HG03135 (cell line): ENCODE measurements at regions not wholly inside any gene's neighbourhood (a gene's known extent, or its start where the extent isn't known, plus 50 kb on each side); places are given as distances from the start of the nearest gene placed in this dataset.

ENCODE experiments used
- ATAC-seq: cut with Tn5 transposase; IDR thresholded peaks from one replicate; pipeline ENCODE4 v1.9.1; 2021; ENCODE audit warnings: mild to moderate bottlenecking, moderate library complexity; ENCODE audit not compliant: unreplicated experiment

DNA sequence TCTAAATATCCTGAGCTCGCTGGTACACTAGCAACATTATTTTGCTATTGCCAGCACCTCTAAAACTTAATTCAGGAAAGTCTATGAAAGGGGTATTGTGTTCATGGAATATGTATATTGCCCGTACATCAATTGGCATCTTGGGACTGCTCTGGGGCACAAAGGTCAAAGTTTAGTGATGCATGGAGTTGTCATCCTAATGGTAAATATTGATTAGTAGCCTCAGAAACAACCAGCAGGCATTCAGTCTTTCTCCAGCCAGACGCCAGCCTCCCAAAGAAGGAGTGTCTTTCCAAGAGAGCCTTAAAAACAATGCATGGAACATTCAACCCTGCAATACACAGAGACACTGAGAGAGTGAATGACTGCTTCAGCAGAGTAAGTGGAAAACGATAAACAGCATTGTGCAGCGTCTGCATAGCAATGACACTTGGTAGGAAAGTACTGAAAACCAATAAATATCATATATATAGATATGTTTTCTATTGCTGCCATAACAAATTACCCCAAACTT is 377.3 kb downstream of the SHQ1 start:
- no peak for ATAC-seq

- ATAC-seq: no peak
These were observed 382.4 kb downstream of the SHQ1 start for GRCh38 chr3:72465853-72466252.

DNA sequence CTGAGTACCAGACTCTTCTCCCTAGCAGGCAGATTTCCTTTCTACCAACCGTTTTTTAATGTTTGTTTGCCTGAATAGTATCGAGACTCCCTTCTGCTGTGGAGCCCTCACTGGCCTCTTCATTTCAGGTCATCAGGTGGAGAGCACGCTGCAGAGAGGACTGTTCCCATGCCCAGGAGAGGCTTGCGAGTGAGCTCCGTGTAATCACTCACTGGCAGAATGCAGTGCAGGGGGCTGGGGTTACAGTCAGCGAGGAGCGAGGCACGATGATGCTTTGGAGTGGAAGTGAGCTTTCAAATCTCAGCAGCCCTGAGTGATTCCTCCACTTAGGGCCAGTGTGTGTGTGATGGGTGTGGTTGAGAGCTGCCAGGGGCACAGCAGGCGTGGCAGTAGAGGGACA is 385.2 kb downstream of the SHQ1 start:
- no peak for ATAC-seq

- no peak for ATAC-seq
These were observed 385.6 kb downstream of the SHQ1 start for GRCh38 chr3:72462595-72463011.

DNA sequence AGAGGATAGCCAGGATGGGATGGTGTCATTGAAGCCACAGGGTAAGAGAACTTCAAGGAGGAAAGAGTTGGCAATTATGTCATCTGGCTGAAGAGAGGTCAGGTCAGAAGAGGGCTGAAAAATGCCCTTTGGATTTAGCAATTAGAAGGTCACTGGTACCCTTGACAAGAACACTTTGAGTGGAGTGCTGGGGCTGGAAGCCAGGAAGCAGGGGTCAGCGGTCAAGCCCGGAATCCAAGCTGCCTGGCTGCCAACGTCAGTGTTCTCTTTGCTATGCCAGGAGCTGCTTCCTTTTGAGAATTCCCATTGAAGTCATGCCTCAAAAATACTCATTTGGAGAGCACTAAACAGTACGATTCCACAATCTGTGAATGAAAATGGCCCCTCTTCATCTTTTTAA is 386.5 kb downstream of the SHQ1 start:
- no peak for ATAC-seq

- ATAC-seq: no peak
These were observed 387.8 kb downstream of the SHQ1 start for GRCh38 chr3:72460205-72461174.

GRCh38 chr3:72459588-72459987 is 388.7 kb downstream of the SHQ1 start:
- ATAC-seq: no peak

- no peak for ATAC-seq
These were observed 389.9 kb downstream of the SHQ1 start for GRCh38 chr3:72458375-72458774.

DNA sequence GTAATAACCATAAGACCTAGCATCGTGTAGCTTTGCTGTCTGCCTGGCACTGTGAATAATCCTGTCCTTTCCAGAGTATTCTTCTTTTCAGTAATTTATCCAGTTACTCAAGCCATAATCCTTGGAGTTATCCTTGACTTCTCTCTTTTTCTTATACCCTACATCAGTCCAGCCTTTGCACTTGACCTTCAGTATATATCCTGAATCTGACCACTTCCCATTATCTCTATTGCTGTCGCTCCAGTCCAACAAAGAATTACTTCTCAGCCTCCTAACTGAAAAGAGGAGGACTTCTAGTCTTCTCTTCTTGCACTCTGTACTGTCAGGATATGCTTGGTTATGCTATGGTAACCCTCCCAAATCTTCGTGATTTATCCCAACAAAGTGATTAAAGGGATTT is 393.8 kb downstream of the SHQ1 start:
- ATAC-seq: no peak

GRCh38 chr3:72453706-72454105 is 394.5 kb downstream of the SHQ1 start:
- ATAC-seq: no peak

DNA sequence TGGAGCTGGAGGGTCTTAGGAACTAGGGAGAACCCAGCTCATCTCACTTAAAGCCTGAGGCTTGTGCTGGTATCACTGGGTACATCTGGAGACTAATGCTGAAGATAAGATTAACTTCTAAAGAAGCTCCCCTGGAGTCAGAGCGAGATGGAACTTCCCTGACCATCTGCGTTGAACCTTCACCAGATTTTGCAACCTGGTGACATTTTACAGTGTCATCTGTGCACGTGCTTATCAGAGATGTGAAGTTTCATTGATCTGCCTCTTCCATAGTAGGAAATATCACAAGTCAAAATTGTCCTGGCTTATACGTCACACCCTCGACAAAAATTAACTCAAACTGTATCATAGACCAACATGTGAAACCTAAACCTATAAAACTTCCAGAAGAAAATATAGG is 395.5 kb downstream of the SHQ1 start:
- no peak for ATAC-seq

- no peak for ATAC-seq
These were observed 396.4 kb downstream of the SHQ1 start for GRCh38 chr3:72451841-72452240.

DNA sequence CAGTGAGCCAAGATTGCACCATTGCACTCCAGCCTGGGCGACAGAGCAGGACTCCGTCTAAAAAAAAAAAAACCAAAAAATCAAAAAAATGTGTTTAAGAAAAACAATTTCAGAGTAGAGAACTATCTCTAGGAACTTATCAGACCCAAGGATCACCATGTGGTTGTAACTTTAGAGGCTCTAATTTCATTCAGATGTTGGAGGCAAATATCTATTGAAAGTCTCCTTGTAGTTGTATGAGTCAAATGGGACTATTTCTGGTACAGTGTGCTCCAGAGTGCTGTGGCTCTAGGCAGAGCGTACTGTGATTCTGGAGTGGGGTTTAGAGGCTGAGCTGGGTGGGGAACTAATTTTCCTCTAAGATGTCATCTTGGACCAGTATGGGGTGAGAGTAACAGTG is 398.7 kb downstream of the SHQ1 start:
- ATAC-seq: no peak

DNA sequence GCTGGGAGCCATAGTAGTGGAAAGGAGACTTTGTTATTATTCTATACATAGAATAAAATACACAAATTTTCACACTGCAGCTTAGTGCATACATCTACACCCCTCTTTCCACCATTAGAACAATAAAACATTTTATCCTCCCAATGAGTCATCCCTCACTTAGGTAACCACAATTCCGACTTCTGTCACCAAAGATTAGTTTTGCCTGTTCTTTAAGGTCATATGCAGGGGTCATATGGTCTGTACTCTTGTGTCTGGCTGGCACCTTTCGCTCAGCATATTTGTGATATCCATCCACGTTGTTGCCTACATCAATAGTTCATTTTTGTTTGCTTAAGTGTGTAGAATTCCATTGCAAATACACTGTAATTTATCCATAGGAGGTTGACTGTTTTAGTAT is 399.4 kb downstream of the SHQ1 start:
- no peak for ATAC-seq

GRCh38 chr3:72448375-72448823 is 399.8 kb downstream of the SHQ1 start:
- ATAC-seq: no peak

DNA sequence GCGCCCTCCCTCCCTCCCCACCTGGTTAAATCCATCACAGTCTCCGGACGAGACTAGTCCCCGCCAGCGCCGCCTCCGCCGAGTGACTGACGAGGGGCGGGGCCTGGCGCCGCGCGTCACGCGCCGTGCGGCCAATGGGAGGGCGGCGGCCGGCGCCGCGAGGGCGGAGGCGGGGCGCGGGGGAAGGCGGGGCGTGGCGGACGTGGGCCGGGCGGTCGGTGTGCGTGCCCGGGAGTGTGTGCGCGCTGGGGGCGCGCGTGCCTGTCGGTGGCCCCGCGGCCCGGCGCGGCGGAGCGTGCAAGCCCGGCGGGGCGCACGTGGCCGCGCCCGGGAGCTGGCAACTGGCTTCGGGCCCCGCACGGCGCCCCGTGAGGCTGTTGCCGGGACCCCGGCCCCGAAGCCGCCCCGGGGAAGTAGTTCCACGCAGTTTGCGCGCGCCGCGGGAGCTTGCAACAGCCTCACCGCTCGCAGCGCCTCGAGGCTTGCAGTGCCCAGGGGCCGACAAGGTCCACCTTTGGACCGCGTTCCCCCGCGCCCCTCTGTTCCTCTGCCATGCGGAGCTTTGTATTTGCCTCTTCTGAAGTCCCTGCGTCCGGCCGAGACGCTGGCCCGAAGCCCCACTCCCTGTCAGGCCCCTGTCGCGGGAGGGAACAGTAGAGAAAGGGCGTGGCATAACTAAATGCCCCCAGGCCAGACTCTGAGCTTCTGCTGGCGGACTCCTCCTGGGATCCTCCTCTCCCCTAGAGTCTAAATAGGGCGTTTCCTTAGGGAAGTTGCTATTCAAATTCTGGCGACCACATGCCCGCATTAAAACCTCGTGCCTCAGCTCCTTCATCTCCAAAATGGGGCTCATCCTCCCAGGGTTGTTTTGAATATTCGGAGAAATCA is 400.9 kb downstream of the SHQ1 start:
- ATAC-seq: peak; percentile 92

- peak; percentile 24 for ATAC-seq
These were observed 401.8 kb downstream of the SHQ1 start, which contains the start of gene RYBP for GRCh38 chr3:72446218-72447058. Gene RYBP (minus strand): TSS chr3:72446621.

DNA sequence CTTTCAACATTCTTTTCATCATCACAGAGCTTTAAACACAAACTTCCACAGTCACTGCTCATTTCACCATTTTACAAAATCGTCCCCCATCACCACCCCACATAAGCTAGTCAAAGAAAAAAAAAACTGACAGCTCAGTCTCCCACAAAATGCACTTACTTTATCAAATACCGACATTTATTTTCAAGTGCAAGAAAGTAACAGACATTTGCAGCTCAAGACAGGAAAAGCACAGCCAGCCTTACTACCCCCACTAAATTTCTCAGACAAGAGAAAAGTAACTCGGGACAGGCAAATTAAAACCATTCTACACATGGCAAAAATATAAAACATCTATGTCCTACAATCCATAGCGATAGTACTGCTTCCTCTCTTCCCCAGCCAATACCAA is 402.4 kb downstream of the SHQ1 start:
- ATAC-seq: no peak

GRCh38 chr3:72444656-72445223 is 403.5 kb downstream of the SHQ1 start:
- no peak for ATAC-seq

DNA sequence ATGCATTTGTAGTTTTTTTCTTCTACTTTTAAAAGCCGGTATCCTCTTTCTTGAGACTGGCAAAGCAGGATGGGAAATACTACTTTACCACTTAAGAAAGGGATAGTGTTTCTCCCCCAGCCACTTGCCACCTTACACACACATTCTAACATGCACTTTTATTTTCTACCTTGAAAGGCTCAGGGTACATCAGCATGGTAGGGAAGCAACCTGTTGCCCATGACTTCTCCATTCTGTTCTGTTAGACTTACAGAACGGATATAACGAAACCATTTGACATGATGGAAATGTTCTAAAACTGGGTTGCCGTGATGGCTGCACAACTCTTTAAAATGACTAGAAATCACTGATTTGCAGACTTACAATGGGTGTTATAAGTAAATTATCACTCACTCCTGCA is 405.5 kb downstream of the SHQ1 start:
- no peak for ATAC-seq
